Common myeloid progenitor, CD34-positive (primary cell): ENCODE measurements at regions not wholly inside any gene's neighbourhood (a gene's known extent, or its start where the extent isn't known, plus 50 kb on each side); places are given as distances from the start of the nearest gene placed in this dataset.

Experiments
- CTCF ChIA-PET: fragments of 350-600 bp; sonication (Branson Sonifier 250); formaldehyde crosslinking; loops from one replicate; lab custom pipeline; 2021; ENCODE audit warnings: antibody characterized with exemption; lab: Charles Lee
- POLR2A ChIA-PET: fragments of 350-600 bp; sonication (Branson Sonifier 250); formaldehyde crosslinking; loops from one replicate; lab custom pipeline; 2021; ENCODE audit warnings: antibody characterized with exemption; lab: Charles Lee
- DNase-seq, 3 donors: peaks; one replicate each; pipeline versions ENCODE4 v3.0.0 to v3.0.0-alpha.2; 2013
- H3K27ac ChIP-seq, 2 experiments: 1 replicate in 1 of 2; 2 replicates in 1 of 2; pipeline ENCODE4 v1.7.0; 2013; ENCODE audit warnings: inconsistent platforms in 2 of 2, low read length in 2 of 2, mild to moderate bottlenecking in 2 of 2, low read depth in 1 of 2, moderate library complexity in 1 of 2; ENCODE audit not compliant: severe bottlenecking in 2 of 2, insufficient read depth in 1 of 2, poor library complexity in 1 of 2
- H3K27me3 ChIP-seq, 5 experiments: replicated peaks in 2 of 5; 1 replicate in 3 of 5; 2 replicates in 2 of 5; pipeline versions ENCODE4 v1.6.1 to v1.7.0; 2013; ENCODE audit warnings: low read length in 4 of 5, mild to moderate bottlenecking in 2 of 5, moderate library complexity in 2 of 5, inconsistent platforms in 1 of 5; ENCODE audit not compliant: insufficient read depth in 5 of 5, control insufficient read depth in 4 of 5
- H3K36me3 ChIP-seq, 4 experiments: 1 replicate in 2 of 4; 2 replicates in 2 of 4; pipeline versions ENCODE4 v1.6.1 to v1.7.0; 2013; ENCODE audit warnings: low read length in 3 of 4, control low read depth in 1 of 4, mild to moderate bottlenecking in 1 of 4; ENCODE audit not compliant: control insufficient read depth in 4 of 4, insufficient read depth in 4 of 4
- H3K4me1 ChIP-seq, 4 experiments: 1 replicate in 3 of 4; 2 replicates in 1 of 4; pipeline versions ENCODE4 v1.6.1 to v1.7.1; 2013; ENCODE audit warnings: low read length in 3 of 4, mild to moderate bottlenecking in 3 of 4, control low read depth in 1 of 4, inconsistent platforms in 1 of 4, moderate library complexity in 1 of 4; ENCODE audit not compliant: control insufficient read depth in 4 of 4, insufficient read depth in 4 of 4; ENCODE audit errors: control extremely low read depth in 1 of 4
- H3K4me3 ChIP-seq, 7 experiments: 1 replicate in 4 of 7; 2 replicates in 3 of 7; pipeline versions ENCODE4 v1.5.1 to v1.7.0; 2013; ENCODE audit warnings: mild to moderate bottlenecking in 7 of 7, low read length in 6 of 7, moderate library complexity in 6 of 7, inconsistent platforms in 2 of 7, low read depth in 2 of 7, control low read depth in 1 of 7; ENCODE audit not compliant: insufficient read depth in 4 of 7, control insufficient read depth in 1 of 7; ENCODE audit errors: extremely low read depth in 1 of 7
- H3K9me3 ChIP-seq, 5 experiments: 1 replicate in 4 of 5; 2 replicates in 1 of 5; pipeline versions ENCODE4 v1.6.1 to v1.7.1; 2013; ENCODE audit warnings: low read length in 4 of 5, mild to moderate bottlenecking in 2 of 5, inconsistent platforms in 1 of 5, low read depth in 1 of 5, moderate library complexity in 1 of 5; ENCODE audit not compliant: control insufficient read depth in 4 of 5, insufficient read depth in 2 of 5; ENCODE audit errors: control extremely low read depth in 1 of 5
- WGBS: methylation state at CpG from one replicate; pipeline ENCODE4 v1.1.5; 2013; ENCODE audit not compliant: insufficient coverage; 5-methylcytosine and 5-hydroxymethylcytosine counted together

DNA sequence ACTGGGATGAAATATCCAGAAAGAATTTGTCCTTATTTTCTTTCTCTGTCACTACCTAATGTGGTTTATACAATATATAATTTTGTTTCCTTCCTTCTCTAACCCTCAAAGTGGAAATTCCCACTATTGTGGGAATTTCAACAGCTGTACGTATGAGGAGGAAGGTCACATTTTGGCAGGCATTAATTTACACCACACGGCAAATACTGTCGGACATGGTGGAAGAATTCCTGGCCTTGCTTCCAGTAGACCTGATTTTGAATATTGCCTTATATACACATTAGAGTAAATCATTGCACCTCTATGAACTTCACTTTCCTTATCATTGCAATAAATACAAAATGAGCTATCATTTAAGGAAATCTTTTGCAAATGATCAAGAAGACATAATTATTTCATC is 358.1 kb upstream of the ETAA1 start:
- Histone ChIP-seq H3K27me3 (no peaks in the 10 kb centered on the region), H3K4me1 (peaks cover 0 to 5% (median 0%) of the 10 kb centered on the region in 4 experiments), H3K27ac (no peak overlapping the region), H3K4me3 (no peak overlapping the region), H3K9me3 (no peaks in the 10 kb centered on the region), H3K36me3 (no peaks in the 10 kb centered on the region)
- 80% methylated on average over 1 of the region's 3 CpGs for WGBS
- no peak for DNase-seq
- POLR2A ChIA-PET, result no interaction called here
- CTCF ChIA-PET, result no interaction called here

GRCh38 chr2:67039517-67040103 is 357.5 kb upstream of the ETAA1 start:
- no peak for DNase-seq

DNA sequence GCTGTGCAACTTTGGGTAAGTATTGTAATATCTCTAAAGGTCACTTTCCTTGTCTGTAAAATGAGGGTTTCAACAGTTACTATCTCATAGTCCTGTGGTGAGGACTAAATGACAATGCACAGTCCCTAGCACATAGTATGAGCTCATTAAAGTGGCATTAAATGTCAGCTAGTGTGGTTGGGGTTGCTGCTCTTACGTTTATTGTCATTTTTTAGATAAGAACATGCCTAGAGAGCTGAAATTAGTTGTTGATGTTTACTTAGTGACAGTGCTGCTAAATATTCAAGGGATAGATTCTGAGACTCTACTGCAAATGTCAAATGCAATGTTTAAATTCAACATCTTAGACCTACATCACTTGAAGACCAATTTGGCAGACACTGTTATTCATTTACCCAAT is 356.1 kb upstream of the ETAA1 start:
- peaks cover 0 to 5% (median 0%) of the 10 kb centered on the region in 4 experiments for H3K4me1 ChIP-seq
- no peaks in the 10 kb centered on the region for H3K9me3 ChIP-seq
- ChIA-PET POLR2A (no interaction called here), CTCF (no interaction called here)
- WGBS, result no CpG with 5 or more reads among the region's 1 CpG
- H3K4me3 ChIP-seq, result no peak overlapping the region
- no peak overlapping the region for H3K27ac ChIP-seq
- H3K36me3 ChIP-seq, result no peaks in the 10 kb centered on the region
- DNase-seq, result no peak
- peaks cover 0 to 3% (median 0%) of the 10 kb centered on the region in 5 experiments for H3K27me3 ChIP-seq

More at GRCh38 chr2:67039517-67040103, 357.5 kb upstream of the ETAA1 start:
- H3K4me3 ChIP-seq, result no peak overlapping the region
- H3K27ac ChIP-seq, result no peak overlapping the region
- peaks cover 0 to 5% (median 0%) of the 10 kb centered on the region in 4 experiments for H3K4me1 ChIP-seq
- no peaks in the 10 kb centered on the region for H3K36me3 ChIP-seq
- ChIA-PET CTCF (no interaction called here), POLR2A (no interaction called here)
- WGBS, result 17% methylated on average over 2 of the region's 2 CpGs
- no peaks in the 10 kb centered on the region for H3K27me3 ChIP-seq
- no peaks in the 10 kb centered on the region for H3K9me3 ChIP-seq

- peaks cover 0 to 5% (median 0%) of the 10 kb centered on the region in 4 experiments for H3K4me1 ChIP-seq
- H3K27me3 ChIP-seq, result peaks cover 0 to 3% (median 0%) of the 10 kb centered on the region in 5 experiments
- POLR2A ChIA-PET, result no interaction called here
- no peak overlapping the region for H3K27ac ChIP-seq
- 100% methylated on average over 3 of the region's 3 CpGs for WGBS
- H3K9me3 ChIP-seq, result no peaks in the 10 kb centered on the region
- H3K36me3 ChIP-seq, result no peaks in the 10 kb centered on the region
- CTCF ChIA-PET, result no interaction called here
- no peak for DNase-seq
- H3K4me3 ChIP-seq, result no peak overlapping the region
Measured at GRCh38 chr2:67043781-67044478, 353.2 kb upstream of the ETAA1 start.

- no peaks in the 10 kb centered on the region for H3K4me1 ChIP-seq
- H3K9me3 ChIP-seq, result no peaks in the 10 kb centered on the region
- no CpG with 5 or more reads among the region's 1 CpG for WGBS
- no peak for DNase-seq
- no peak overlapping the region for H3K4me3 ChIP-seq
- CTCF ChIA-PET, result no interaction called here
- H3K27ac ChIP-seq, result no peak overlapping the region
- POLR2A ChIA-PET, result no interaction called here
- no peaks in the 10 kb centered on the region for H3K36me3 ChIP-seq
- H3K27me3 ChIP-seq, result peaks cover 0 to 3% (median 0%) of the 10 kb centered on the region in 5 experiments
Measured at GRCh38 chr2:67046591-67046990, 350.5 kb upstream of the ETAA1 start.

DNA sequence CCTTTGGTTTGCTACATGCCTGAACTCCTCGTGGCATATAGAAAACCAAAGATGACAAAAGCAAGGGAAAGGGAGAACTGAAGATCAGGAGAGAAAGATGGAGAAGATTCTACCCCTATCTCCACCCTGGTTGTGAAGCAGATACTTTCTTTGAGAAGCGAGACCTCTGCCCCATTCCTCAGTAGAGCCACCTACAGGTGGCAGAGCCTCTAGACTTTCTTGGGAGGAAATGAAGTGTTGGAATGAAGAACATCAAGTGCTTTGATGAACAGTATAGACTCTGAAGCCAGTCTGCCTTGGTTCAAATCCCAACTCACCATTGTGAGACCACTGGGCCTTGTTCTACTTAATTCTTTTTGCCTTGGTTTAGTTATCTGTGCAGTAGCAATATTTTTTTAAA is 348.8 kb upstream of the ETAA1 start:
- POLR2A ChIA-PET, result no interaction called here
- Histone ChIP-seq H3K27ac (no peak overlapping the region), H3K4me1 (no peaks in the 10 kb centered on the region), H3K36me3 (no peaks in the 10 kb centered on the region), H3K27me3 (peaks cover 0 to 3% (median 0%) of the 10 kb centered on the region in 5 experiments), H3K9me3 (no peaks in the 10 kb centered on the region), H3K4me3 (no peak overlapping the region)
- no peak for DNase-seq
- no CpG with 5 or more reads among the region's 2 CpGs for WGBS
- CTCF ChIA-PET, result no interaction called here

- CTCF ChIA-PET, result no interaction called here
- H3K4me3 ChIP-seq, result no peak overlapping the region
Measured at GRCh38 chr2:67050622-67051021, 346.5 kb upstream of the ETAA1 start.

More at GRCh38 chr2:67050622-67051021, 346.5 kb upstream of the ETAA1 start:
- no peak overlapping the region for H3K27ac ChIP-seq
- no peaks in the 10 kb centered on the region for H3K36me3 ChIP-seq
- H3K9me3 ChIP-seq, result no peaks in the 10 kb centered on the region
- 100% methylated on average over 3 of the region's 3 CpGs for WGBS
- H3K27me3 ChIP-seq, result no peaks in the 10 kb centered on the region
- POLR2A ChIA-PET, result no interaction called here
- no peak for DNase-seq
- no peaks in the 10 kb centered on the region for H3K4me1 ChIP-seq
